Osteocyte (in vitro differentiated cells): ENCODE measurements at regions not wholly inside any gene's neighbourhood (a gene's known extent, or its start where the extent isn't known, plus 50 kb on each side); places are given as distances from the start of the nearest gene placed in this dataset.

Experiments used
- DNase-seq: peaks from one replicate; pipeline ENCODE4 v3.0.0; 2021; ENCODE audit warnings: mixed read lengths; ENCODE audit not compliant: unreplicated experiment; ENCODE audit errors: extremely low spot score
- H3K27ac Mint-ChIP-seq: one replicate; pipeline ENCODE4 v1.8.0; 2021; ENCODE audit warnings: mild to moderate bottlenecking, mixed read lengths; ENCODE audit not compliant: unreplicated experiment
- H3K27me3 Mint-ChIP-seq: one replicate; pipeline ENCODE4 v1.8.0; 2021; ENCODE audit warnings: mixed read lengths; ENCODE audit not compliant: unreplicated experiment
- H3K36me3 Mint-ChIP-seq: one replicate; pipeline ENCODE4 v1.8.0; 2021; ENCODE audit warnings: mixed read lengths; ENCODE audit not compliant: unreplicated experiment
- H3K4me1 Mint-ChIP-seq: one replicate; pipeline ENCODE4 v1.8.0; 2021; ENCODE audit warnings: mixed read lengths; ENCODE audit not compliant: unreplicated experiment
- H3K4me3 Mint-ChIP-seq: one replicate; pipeline ENCODE4 v1.8.0; 2021; ENCODE audit warnings: mild to moderate bottlenecking, moderate library complexity, mixed read lengths; ENCODE audit not compliant: unreplicated experiment
- H3K9me3 Mint-ChIP-seq: one replicate; pipeline ENCODE4 v1.8.0; 2021; ENCODE audit warnings: mixed read lengths; ENCODE audit not compliant: unreplicated experiment
- CTCF ChIP-seq: fragments of 200-600 bp; sonication (generic); IDR thresholded peaks from 2 replicates; pipeline ENCODE4 v1.5.0; 2021; ENCODE audit warnings: antibody characterized with exemption, mild to moderate bottlenecking, moderate library complexity

GRCh38 chr2:156046900-156047299 is 285.6 kb downstream of the NR4A2 start:
- no peak overlapping the region for H3K27ac Mint-ChIP-seq
- peaks cover 3% of the 10 kb centered on the region for H3K27me3 Mint-ChIP-seq
- H3K4me1 Mint-ChIP-seq = no peaks in the 10 kb centered on the region
- TF ChIP-seq CTCF = no peak
- DNase-seq = no peak
- H3K4me3 Mint-ChIP-seq = no peak overlapping the region
- H3K9me3 Mint-ChIP-seq = peaks cover 13% of the 10 kb centered on the region
- no peaks in the 10 kb centered on the region for H3K36me3 Mint-ChIP-seq

- no peak overlapping the region for H3K27ac Mint-ChIP-seq
Measured at GRCh38 chr2:156042895-156043294, 289.6 kb downstream of the NR4A2 start.

GRCh38 chr2:156038021-156038420 is 294.5 kb downstream of the NR4A2 start:
- Mint-ChIP-seq H3K4me3 (no peak overlapping the region), H3K4me1 (no peaks in the 10 kb centered on the region), H3K27ac (no peak overlapping the region), H3K27me3 (peaks cover 3% of the 10 kb centered on the region), H3K36me3 (no peaks in the 10 kb centered on the region), H3K9me3 (peaks cover 5% of the 10 kb centered on the region)
- TF ChIP-seq CTCF = no peak
- DNase-seq = no peak

More at GRCh38 chr2:156042895-156043294, 289.6 kb downstream of the NR4A2 start:
- H3K9me3 Mint-ChIP-seq = peaks cover 14% of the 10 kb centered on the region
- H3K4me1 Mint-ChIP-seq = no peaks in the 10 kb centered on the region
- no peaks in the 10 kb centered on the region for H3K36me3 Mint-ChIP-seq
- peaks cover 3% of the 10 kb centered on the region for H3K27me3 Mint-ChIP-seq
- no peak for DNase-seq
- no peak overlapping the region for H3K4me3 Mint-ChIP-seq
- TF ChIP-seq CTCF = no peak

GRCh38 chr2:156037482-156037881 is 295.0 kb downstream of the NR4A2 start:
- H3K27ac Mint-ChIP-seq = no peak overlapping the region
- no peak for TF ChIP-seq CTCF
- peaks cover 5% of the 10 kb centered on the region for H3K9me3 Mint-ChIP-seq
- DNase-seq = no peak
- no peaks in the 10 kb centered on the region for H3K36me3 Mint-ChIP-seq
- H3K27me3 Mint-ChIP-seq = peaks cover under 1% of the 10 kb centered on the region
- H3K4me3 Mint-ChIP-seq = no peak overlapping the region
- H3K4me1 Mint-ChIP-seq = no peaks in the 10 kb centered on the region

GRCh38 chr2:156031121-156031520 is 301.4 kb downstream of the NR4A2 start:
- no peak for DNase-seq
- Mint-ChIP-seq H3K36me3 (no peaks in the 10 kb centered on the region), H3K4me3 (no peak overlapping the region), H3K4me1 (no peaks in the 10 kb centered on the region), H3K9me3 (no peaks in the 10 kb centered on the region), H3K27me3 (no peaks in the 10 kb centered on the region), H3K27ac (no peak overlapping the region)
- no peak for TF ChIP-seq CTCF
